NCI-H1105 treated with DMSO at 0.1 percent for 48 hours (cell line): ENCODE measurements at regions not wholly inside any gene's neighbourhood (a gene's known extent, or its start where the extent isn't known, plus 50 kb on each side); places are given as distances from the start of the nearest gene placed in this dataset.
"Not testable (repeated sequence)": the region's sequence is repeated elsewhere in the genome, so short reads cannot be mapped to it uniquely, and the experiment has no call there.

Experiments
- DNase-seq: peaks from one replicate; lab custom pipeline; 2025; lab: John Stamatoyannopoulos, UW

GRCh38 chr3:33956776-33957175 is 158.3 kb downstream of the PDCD6IP start:
- no peak for DNase-seq

GRCh38 chr3:33957176-33957575 is 158.7 kb downstream of the PDCD6IP start:
- no peak for DNase-seq

GRCh38 chr3:33958661-33959060 is 160.2 kb downstream of the PDCD6IP start:
- no peak for DNase-seq

GRCh38 chr3:33962396-33962795 is 164.0 kb downstream of the PDCD6IP start:
- DNase-seq: no peak

- DNase-seq: not testable (repeated sequence)
Observed at GRCh38 chr3:33970180-33970579, 171.8 kb downstream of the PDCD6IP start.

- DNase-seq: no peak
Observed at GRCh38 chr3:33971055-33971454, 172.6 kb downstream of the PDCD6IP start.

GRCh38 chr3:33975463-33975862 is 177.0 kb downstream of the PDCD6IP start:
- no peak for DNase-seq

- no peak for DNase-seq
Observed at GRCh38 chr3:33977227-33977626, 178.8 kb downstream of the PDCD6IP start.

- no peak for DNase-seq
Observed at GRCh38 chr3:33980252-33980651, 181.8 kb downstream of the PDCD6IP start.

GRCh38 chr3:33982269-33982798 is 183.9 kb downstream of the PDCD6IP start:
- no peak for DNase-seq

- not testable (repeated sequence) for DNase-seq
Observed at GRCh38 chr3:33982949-33983348, 184.5 kb downstream of the PDCD6IP start.

- no peak for DNase-seq
Observed at GRCh38 chr3:33989229-33989628, 190.8 kb downstream of the PDCD6IP start.

- DNase-seq: no peak
Observed at GRCh38 chr3:33991673-33992072, 193.2 kb downstream of the PDCD6IP start.

GRCh38 chr3:33993631-33994030 is 195.2 kb downstream of the PDCD6IP start:
- no peak for DNase-seq

- DNase-seq: no peak
Observed at GRCh38 chr3:33994568-33994967, 196.1 kb downstream of the PDCD6IP start.

- no peak for DNase-seq
Observed at GRCh38 chr3:34000301-34000700, 201.9 kb downstream of the PDCD6IP start.

- DNase-seq: no peak
Observed at GRCh38 chr3:34001022-34001421, 202.6 kb downstream of the PDCD6IP start.

GRCh38 chr3:34001990-34002389 is 203.6 kb downstream of the PDCD6IP start:
- DNase-seq: no peak

- no peak for DNase-seq
Observed at GRCh38 chr3:34002569-34003100, 204.2 kb downstream of the PDCD6IP start.

GRCh38 chr3:34005886-34006285 is 207.5 kb downstream of the PDCD6IP start:
- DNase-seq: no peak

GRCh38 chr3:34008191-34008590 is 209.8 kb downstream of the PDCD6IP start:
- no peak for DNase-seq

GRCh38 chr3:34008836-34009809 is 210.7 kb downstream of the PDCD6IP start:
- no peak for DNase-seq
